GM23338 (cell line): ENCODE measurements at regions not wholly inside any gene's neighbourhood (a gene's known extent, or its start where the extent isn't known, plus 50 kb on each side); places are given as distances from the start of the nearest gene placed in this dataset.

Experiments used
- CTCF ChIP-seq, 2 experiments: fragments of 200-600 bp in 1 of 2; sonication (generic) in 1 of 2; conservative IDR thresholded peaks; 2 replicates each; pipeline versions ENCODE4 v1.5.1 to v1.6.1; 2016 to 2017; ENCODE audit warnings: antibody characterized with exemption in 2 of 2, low read depth in 2 of 2, mild to moderate bottlenecking in 2 of 2, moderate library complexity in 1 of 2
- EZH2 ChIP-seq: fragments of 200-600 bp; sonication (generic); IDR thresholded peaks from one replicate; pipeline ENCODE4 v1.8.0; 2017; ENCODE audit warnings: antibody characterized with exemption, mild to moderate bottlenecking, low read depth; ENCODE audit not compliant: unreplicated experiment
- EZH2phosphoT487 ChIP-seq: fragments of 200-600 bp; sonication (generic); IDR thresholded peaks from one replicate; pipeline ENCODE4 v1.8.1; 2018; ENCODE audit warnings: antibody characterized with exemption; ENCODE audit not compliant: unreplicated experiment
- REST ChIP-seq: IDR thresholded peaks from one replicate; pipeline ENCODE4 v1.6.1; 2018; ENCODE audit warnings: antibody characterized with exemption; ENCODE audit not compliant: unreplicated experiment

- TF ChIP-seq EZH2phosphoT487, result no peak
- no peak for TF ChIP-seq CTCF (conservative IDR thresholded peaks at IDR 0.05; ENCODE audit: low read depth in 2 of 2)
- TF ChIP-seq REST, result no peak
- no peak for TF ChIP-seq EZH2
Measured at GRCh38 chr5:167877924-167878323, 413.5 kb upstream of the WWC1 start.
